ENCODE measurements at regions not wholly inside any gene's neighbourhood (a gene's known extent, or its start where the extent isn't known, plus 50 kb on each side); places are given as distances from the start of the nearest gene placed in this dataset.

- Histone ChIP-seq H3K4me2 (ENCODE audit: low read length) (no peak overlapping the region), H3K4me3 (ENCODE audit: low read depth, low read length, poor library complexity, severe bottlenecking) (no peak overlapping the region)
- intact Hi-C loops (cut with micrococcal nuclease; ENCODE audit: unreplicated experiment), result no loop called here
Measured at GRCh38 chr14:101171650-101172049, 268.1 kb upstream of the RTL1 start.

DNA sequence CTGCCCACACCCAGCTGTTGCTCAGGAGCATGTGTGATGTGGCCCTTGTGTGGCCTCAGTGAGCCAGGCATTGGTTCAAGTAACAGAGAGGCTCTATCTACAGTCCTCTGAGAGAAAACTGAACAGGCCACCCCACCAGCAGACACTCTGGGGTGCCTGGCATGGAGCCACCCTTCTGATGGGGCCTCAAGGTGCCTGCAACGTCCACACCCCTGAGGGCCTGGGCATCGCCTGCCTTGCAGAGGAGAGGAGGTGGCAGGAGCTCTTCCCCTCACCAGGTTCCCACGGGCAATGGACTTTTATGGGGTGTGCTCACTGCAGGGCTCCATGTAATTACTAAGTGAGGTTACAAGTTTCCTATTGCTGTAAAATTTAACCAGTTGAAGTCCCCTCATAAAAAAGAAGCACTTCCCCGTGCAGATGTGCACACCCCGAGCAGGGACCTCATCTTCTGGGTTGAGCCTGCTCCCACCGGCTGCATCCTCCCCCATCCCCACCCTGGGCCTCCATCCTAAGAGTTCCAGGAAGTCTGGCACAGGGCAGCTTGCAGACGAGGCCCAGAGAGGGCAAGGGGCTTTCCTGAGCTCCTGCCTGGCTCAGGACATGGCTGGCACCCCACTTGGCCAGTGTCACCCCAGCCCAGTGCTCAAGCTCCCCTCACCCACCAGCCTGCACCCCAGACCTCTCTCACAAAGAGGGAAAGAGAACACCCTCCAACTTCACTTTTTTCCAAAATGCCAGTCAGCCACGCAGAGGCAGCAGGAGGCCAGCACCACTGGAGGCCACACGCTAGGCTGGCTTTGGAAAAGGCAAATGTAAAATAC, 270.4 kb upstream of the RTL1 start:
- H3K9me3 ChIP-seq (ENCODE audit: low read length), result no peaks in the 10 kb centered on the region
- H3K27ac ChIP-seq (ENCODE audit: low read depth, low read length, poor library complexity, severe bottlenecking), result no peak overlapping the region
- no peak overlapping the region for H2AFZ ChIP-seq (ENCODE audit: low read length)
- no TSS peak for BruUV-seq (replicated peaks)
- no peaks in the 10 kb centered on the region for H4K20me1 ChIP-seq (ENCODE audit: insufficient read depth, low read length)
- no peaks in the 10 kb centered on the region for H3K79me2 ChIP-seq (ENCODE audit: insufficient read depth, low read depth, low read length)
- H3K4me3 ChIP-seq (ENCODE audit: low read depth, low read length, poor library complexity, severe bottlenecking), result no peak overlapping the region
- no peaks in the 10 kb centered on the region for H3K9me2 ChIP-seq (ENCODE audit: insufficient read depth, low read length)
- TF ChIP-seq CTCF (conservative IDR thresholded peaks at IDR 0.05; ENCODE audit: low read length) (no peak), EZH2phosphoT487 (IDR thresholded peaks at IDR 0.05; ENCODE audit: borderline replicate concordance, low read depth, low read length) (no peak)
- no peak for DNase-seq (ENCODE audit: low spot score)
- CTCF ChIA-PET (ENCODE audit: unreplicated experiment), result no interaction called here
- no peaks in the 10 kb centered on the region for H3K36me3 ChIP-seq (ENCODE audit: insufficient read depth, low read length)
- no peak overlapping the region for H3K4me2 ChIP-seq (ENCODE audit: low read length)
- POLR2A ChIA-PET, result no interaction called here
- no peaks in the 10 kb centered on the region for H3K4me1 ChIP-seq (ENCODE audit: insufficient read depth, low read length, poor library complexity, severe bottlenecking)
- intact Hi-C loops (cut with micrococcal nuclease; ENCODE audit: unreplicated experiment), result no loop called here

More at GRCh38 chr14:101171650-101172049, 268.1 kb upstream of the RTL1 start:
- H3K36me3 ChIP-seq (ENCODE audit: insufficient read depth, low read length), result no peaks in the 10 kb centered on the region
- CTCF ChIA-PET (ENCODE audit: unreplicated experiment), result no interaction called here
- H4K20me1 ChIP-seq (ENCODE audit: insufficient read depth, low read length), result no peaks in the 10 kb centered on the region
- H3K9me3 ChIP-seq (ENCODE audit: low read length), result 0 out of 2 replicates have a peak, but pooled peaks cover 18% of the 10 kb centered on the region
- no peak for DNase-seq (ENCODE audit: low spot score)
- H2AFZ ChIP-seq (ENCODE audit: low read length), result no peak overlapping the region
- H3K4me1 ChIP-seq (ENCODE audit: insufficient read depth, low read length, poor library complexity, severe bottlenecking), result no peaks in the 10 kb centered on the region
- 0 out of 2 replicates have a peak, but pooled peaks cover 3% of the 10 kb centered on the region for H3K9me2 ChIP-seq (ENCODE audit: insufficient read depth, low read length)
- POLR2A ChIA-PET, result no interaction called here
- H3K79me2 ChIP-seq (ENCODE audit: insufficient read depth, low read depth, low read length), result no peaks in the 10 kb centered on the region
- no TSS peak for BruUV-seq (replicated peaks)
- no peak overlapping the region for H3K27ac ChIP-seq (ENCODE audit: low read depth, low read length, poor library complexity, severe bottlenecking)
- TF ChIP-seq CTCF (conservative IDR thresholded peaks at IDR 0.05; ENCODE audit: low read length) (no peak), EZH2phosphoT487 (IDR thresholded peaks at IDR 0.05; ENCODE audit: borderline replicate concordance, low read depth, low read length) (no peak)

DNA sequence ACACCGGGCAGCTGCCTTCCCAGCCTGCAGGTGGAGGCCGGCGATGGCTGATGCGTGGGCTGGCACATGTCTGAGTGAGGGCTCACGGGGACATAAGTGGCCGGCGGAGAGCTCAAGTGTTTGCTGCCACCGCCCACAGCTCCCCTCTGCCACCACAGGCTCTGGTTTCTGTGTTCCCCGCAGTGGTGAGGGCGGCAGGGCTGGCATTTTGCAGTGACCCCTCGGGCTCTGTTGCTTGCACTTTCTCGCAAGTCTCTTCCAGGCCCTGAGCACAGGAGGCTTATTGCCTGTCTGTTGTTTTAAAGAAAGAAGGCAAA, 271.0 kb upstream of the RTL1 start:
- H3K4me1 ChIP-seq (ENCODE audit: insufficient read depth, low read length, poor library complexity, severe bottlenecking), result no peaks in the 10 kb centered on the region
- POLR2A ChIA-PET, result no interaction called here
- TF ChIP-seq EZH2phosphoT487 (IDR thresholded peaks at IDR 0.05; ENCODE audit: borderline replicate concordance, low read depth, low read length) (no peak), CTCF (conservative IDR thresholded peaks at IDR 0.05; ENCODE audit: low read length) (no peak)
- H3K36me3 ChIP-seq (ENCODE audit: insufficient read depth, low read length), result no peaks in the 10 kb centered on the region
- BruUV-seq (replicated peaks), result no TSS peak
- H3K9me2 ChIP-seq (ENCODE audit: insufficient read depth, low read length), result no peaks in the 10 kb centered on the region
- no peak overlapping the region for H3K4me2 ChIP-seq (ENCODE audit: low read length)
- H3K27ac ChIP-seq (ENCODE audit: low read depth, low read length, poor library complexity, severe bottlenecking), result no peak overlapping the region
- H3K9me3 ChIP-seq (ENCODE audit: low read length), result no peaks in the 10 kb centered on the region
- H4K20me1 ChIP-seq (ENCODE audit: insufficient read depth, low read length), result no peaks in the 10 kb centered on the region
- H3K4me3 ChIP-seq (ENCODE audit: low read depth, low read length, poor library complexity, severe bottlenecking), result no peak overlapping the region
- intact Hi-C loops (cut with micrococcal nuclease; ENCODE audit: unreplicated experiment), result no loop called here
- CTCF ChIA-PET (ENCODE audit: unreplicated experiment), result no interaction called here
- no peak for DNase-seq (ENCODE audit: low spot score)
- H3K79me2 ChIP-seq (ENCODE audit: insufficient read depth, low read depth, low read length), result no peaks in the 10 kb centered on the region
- no peak overlapping the region for H2AFZ ChIP-seq (ENCODE audit: low read length)

All from OCI-LY7 (cell line).